Fibroblast of lung (primary cell): ENCODE measurements at regions not wholly inside any gene's neighbourhood (a gene's known extent, or its start where the extent isn't known, plus 50 kb on each side); places are given as distances from the start of the nearest gene placed in this dataset.

Experiments
- EZH2 ChIP-seq: IDR thresholded peaks from 2 replicates; pipeline ENCODE4 v1.5.1; 2012; ENCODE audit warnings: low read length, control low read depth, mild to moderate bottlenecking; ENCODE audit errors: missing control alignments
- TF ChIP-seq, protein P1 (sequence below), 2 donors: IDR thresholded peaks in 1 of 2; conservative IDR thresholded peaks in 1 of 2; 1 replicate in 1 of 2; 2 replicates in 1 of 2; pipeline ENCODE4 v1.5.1; 2011 to 2012; ENCODE audit warnings: low read length in 2 of 2, control low read depth in 1 of 2, inconsistent platforms in 1 of 2, low read depth in 1 of 2, mild to moderate bottlenecking in 1 of 2

DNA sequence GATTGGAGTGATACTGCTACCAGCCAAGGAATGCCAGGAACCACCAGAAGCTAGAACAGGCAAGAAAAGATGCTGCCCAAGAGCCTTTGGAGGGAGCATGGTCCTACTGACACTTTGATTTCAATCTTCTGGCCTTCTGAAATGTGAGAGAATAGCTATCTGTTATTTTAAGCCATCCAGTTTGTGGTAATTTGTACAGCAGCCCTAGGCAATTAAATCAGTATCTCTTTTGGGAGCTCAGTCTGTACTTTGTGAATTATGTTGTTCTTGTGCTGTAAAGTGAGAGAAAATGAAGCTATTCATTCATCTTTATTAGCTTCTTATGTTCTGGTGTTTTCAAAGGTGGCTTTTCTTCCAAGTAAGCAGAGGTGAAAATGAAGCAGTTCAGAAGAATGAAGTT is 381.3 kb downstream of the PDCD6IP start:
- no peak for TF ChIP-seq EZH2
- TF ChIP-seq, protein P1, sequence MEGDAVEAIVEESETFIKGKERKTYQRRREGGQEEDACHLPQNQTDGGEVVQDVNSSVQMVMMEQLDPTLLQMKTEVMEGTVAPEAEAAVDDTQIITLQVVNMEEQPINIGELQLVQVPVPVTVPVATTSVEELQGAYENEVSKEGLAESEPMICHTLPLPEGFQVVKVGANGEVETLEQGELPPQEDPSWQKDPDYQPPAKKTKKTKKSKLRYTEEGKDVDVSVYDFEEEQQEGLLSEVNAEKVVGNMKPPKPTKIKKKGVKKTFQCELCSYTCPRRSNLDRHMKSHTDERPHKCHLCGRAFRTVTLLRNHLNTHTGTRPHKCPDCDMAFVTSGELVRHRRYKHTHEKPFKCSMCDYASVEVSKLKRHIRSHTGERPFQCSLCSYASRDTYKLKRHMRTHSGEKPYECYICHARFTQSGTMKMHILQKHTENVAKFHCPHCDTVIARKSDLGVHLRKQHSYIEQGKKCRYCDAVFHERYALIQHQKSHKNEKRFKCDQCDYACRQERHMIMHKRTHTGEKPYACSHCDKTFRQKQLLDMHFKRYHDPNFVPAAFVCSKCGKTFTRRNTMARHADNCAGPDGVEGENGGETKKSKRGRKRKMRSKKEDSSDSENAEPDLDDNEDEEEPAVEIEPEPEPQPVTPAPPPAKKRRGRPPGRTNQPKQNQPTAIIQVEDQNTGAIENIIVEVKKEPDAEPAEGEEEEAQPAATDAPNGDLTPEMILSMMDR (conservative IDR thresholded peaks at IDR 0.05 in 1 of 2, IDR thresholded peaks at IDR 0.05 in 1 of 2; ENCODE audit: low read depth in 1 of 2, low read length in 2 of 2): no peak
